AG04450 (cell line): ENCODE measurements at regions not wholly inside any gene's neighbourhood (a gene's known extent, or its start where the extent isn't known, plus 50 kb on each side); places are given as distances from the start of the nearest gene placed in this dataset.

Experiments used
- CTCF ChIA-PET: fragments of 300-600, 350-600 bp; formaldehyde crosslinking; extraction: SDS; loops from one replicate; lab custom pipeline; 2022; ENCODE audit warnings: antibody characterized with exemption, inconsistent platforms; lab: Charles Lee
- POLR2A ChIA-PET: fragments of 350-600 bp; formaldehyde crosslinking; extraction: SDS; loops from one replicate; lab custom pipeline; 2021; ENCODE audit warnings: antibody characterized with exemption, inconsistent platforms; lab: Yijun Ruan, JAX
- DNase-seq: peaks from one replicate; pipeline ENCODE4 v3.0.0-alpha.2; 2011; ENCODE audit warnings: low read depth, low spot score
- H3K27ac ChIP-seq: one replicate; pipeline ENCODE4 v1.5.1; 2012; ENCODE audit warnings: low read depth, low read length, control low read depth
- H3K27me3 ChIP-seq: one replicate; pipeline ENCODE4 v1.6.0; 2012; ENCODE audit warnings: low read length; ENCODE audit not compliant: control insufficient read depth, insufficient read depth
- H3K4me3 ChIP-seq: 2 replicates; pipeline ENCODE4 v1.5.1; 2011; ENCODE audit warnings: mild to moderate bottlenecking, low read depth, low read length, control low read depth
- H3K9me3 ChIP-seq: 2 replicates; pipeline ENCODE4 v1.5.1; 2012; ENCODE audit warnings: low read length; ENCODE audit not compliant: control insufficient read depth, insufficient read depth
- TF ChIP-seq, protein P1 (sequence below): IDR thresholded peaks from 2 replicates; pipeline ENCODE4 v1.5.1; 2011; ENCODE audit warnings: low read depth, low read length, control low read depth, inconsistent platforms

DNA sequence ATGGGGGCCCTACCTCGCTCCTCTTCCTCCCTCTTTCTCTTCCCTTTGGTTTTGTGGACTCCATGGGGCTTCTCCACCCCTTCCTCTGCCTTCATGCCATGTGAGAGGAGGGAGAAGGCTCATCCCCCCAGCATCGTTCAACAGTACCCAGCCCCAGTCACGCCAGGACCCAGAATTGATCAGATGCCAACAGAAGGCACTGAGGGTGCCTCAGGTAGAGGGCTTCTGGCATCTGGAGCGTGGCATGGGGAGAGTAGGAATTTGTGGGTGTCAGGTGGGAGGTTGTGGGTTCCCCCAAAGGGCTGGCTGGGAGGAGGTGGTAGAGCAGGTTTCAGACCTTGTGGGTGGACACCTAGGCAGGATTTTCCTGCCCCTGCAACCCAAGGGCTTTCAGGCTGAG is 122.0 kb downstream of the TWIST2 start:
- no peak for DNase-seq
- TF ChIP-seq, protein P1, sequence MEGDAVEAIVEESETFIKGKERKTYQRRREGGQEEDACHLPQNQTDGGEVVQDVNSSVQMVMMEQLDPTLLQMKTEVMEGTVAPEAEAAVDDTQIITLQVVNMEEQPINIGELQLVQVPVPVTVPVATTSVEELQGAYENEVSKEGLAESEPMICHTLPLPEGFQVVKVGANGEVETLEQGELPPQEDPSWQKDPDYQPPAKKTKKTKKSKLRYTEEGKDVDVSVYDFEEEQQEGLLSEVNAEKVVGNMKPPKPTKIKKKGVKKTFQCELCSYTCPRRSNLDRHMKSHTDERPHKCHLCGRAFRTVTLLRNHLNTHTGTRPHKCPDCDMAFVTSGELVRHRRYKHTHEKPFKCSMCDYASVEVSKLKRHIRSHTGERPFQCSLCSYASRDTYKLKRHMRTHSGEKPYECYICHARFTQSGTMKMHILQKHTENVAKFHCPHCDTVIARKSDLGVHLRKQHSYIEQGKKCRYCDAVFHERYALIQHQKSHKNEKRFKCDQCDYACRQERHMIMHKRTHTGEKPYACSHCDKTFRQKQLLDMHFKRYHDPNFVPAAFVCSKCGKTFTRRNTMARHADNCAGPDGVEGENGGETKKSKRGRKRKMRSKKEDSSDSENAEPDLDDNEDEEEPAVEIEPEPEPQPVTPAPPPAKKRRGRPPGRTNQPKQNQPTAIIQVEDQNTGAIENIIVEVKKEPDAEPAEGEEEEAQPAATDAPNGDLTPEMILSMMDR = no peak
- no peak overlapping the region for H3K4me3 ChIP-seq
- peaks cover 4% of the 10 kb centered on the region for H3K27me3 ChIP-seq
- no peak overlapping the region for H3K27ac ChIP-seq
- H3K9me3 ChIP-seq = peaks cover 15% of the 10 kb centered on the region; the same call in 1 of the 2 replicates
- POLR2A ChIA-PET = no interaction called here
- CTCF ChIA-PET = no interaction called here

DNA sequence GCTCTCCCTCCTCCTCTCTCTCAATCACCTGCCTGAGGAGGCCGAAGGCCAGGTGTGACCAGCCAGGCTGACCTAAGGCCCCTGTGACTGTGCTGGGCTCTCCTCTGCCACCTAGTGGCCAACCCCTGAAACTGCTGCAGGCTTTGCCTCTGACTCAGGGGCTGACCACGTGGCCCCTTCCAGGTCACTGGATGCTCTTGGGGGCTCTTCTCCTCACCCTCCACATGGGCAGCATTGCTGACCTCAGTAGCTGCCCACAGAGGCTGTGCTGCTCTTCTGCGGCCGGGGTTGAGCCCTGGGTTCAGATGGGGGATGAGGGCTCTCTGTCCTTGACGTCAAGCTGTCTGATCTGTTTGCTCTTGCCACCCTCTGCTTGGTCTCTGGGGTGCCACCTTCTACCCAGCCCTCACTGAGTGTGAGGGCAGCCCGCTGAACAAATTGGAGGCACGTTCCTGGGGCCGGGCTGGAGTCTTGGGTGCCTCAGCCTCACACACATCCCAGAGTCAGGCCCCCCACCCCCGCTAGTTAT is 122.7 kb downstream of the TWIST2 start:
- Histone ChIP-seq H3K27me3 (peaks cover 4% of the 10 kb centered on the region), H3K4me3 (no peak overlapping the region), H3K27ac (no peak overlapping the region), H3K9me3 (peaks cover 14% of the 10 kb centered on the region; the same call in 1 of the 2 replicates)
- no peak for DNase-seq
- ChIA-PET CTCF (interaction anchor here (0.6 to 1.6 kb wide), 15 partner anchors 10 to 242 kb away, joined by 3 to 13 read pairs (median 3); no protein-coding TSS in a partner anchor), POLR2A (no interaction called here)
- TF ChIP-seq, protein P1 = peak; percentile 99

DNA sequence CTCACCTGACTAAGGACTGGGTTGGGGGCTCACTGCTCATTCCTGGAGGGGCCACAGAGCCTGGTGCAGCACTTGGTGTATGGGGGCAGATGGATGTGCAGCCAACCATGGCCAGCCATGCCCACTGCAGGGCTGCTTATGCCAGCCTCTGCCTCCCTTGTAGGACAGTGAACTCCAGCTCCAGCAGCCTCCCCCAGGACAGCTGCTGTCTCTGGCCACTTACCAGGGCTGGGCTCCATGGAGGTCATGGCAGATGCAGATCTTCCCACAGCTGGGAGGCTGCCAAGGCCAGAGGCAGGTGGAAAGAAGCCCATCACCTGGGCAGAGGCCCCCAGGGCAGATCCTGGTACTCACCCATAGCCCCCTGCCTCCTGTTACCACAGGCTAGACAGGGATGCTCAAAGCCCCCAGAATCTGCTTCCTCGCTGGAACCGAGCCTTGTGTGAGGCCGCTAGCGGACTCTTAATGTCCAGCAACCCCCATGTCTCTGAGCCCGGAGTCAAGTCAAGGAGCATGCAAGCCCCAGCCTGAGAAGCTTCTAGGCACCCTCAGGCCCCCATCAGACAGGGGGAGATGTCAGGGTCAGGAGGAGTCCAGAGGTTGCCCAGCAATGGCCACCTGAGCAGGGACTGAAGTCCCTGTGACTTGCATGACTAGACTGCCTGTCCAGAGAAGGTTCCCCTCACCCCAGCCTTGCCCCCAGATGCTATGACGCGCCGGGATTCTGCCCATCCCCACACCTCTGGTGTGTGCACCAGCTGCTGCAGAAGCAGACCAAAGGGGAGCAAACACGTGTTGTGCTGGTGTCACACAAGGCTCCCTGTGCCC is 123.6 kb downstream of the TWIST2 start:
- CTCF ChIA-PET = interaction anchor here (0.6 to 2.0 kb wide), 10 partner anchors 9 to 243 kb away, joined by 3 to 13 read pairs (median 4); no protein-coding TSS in a partner anchor

DNA sequence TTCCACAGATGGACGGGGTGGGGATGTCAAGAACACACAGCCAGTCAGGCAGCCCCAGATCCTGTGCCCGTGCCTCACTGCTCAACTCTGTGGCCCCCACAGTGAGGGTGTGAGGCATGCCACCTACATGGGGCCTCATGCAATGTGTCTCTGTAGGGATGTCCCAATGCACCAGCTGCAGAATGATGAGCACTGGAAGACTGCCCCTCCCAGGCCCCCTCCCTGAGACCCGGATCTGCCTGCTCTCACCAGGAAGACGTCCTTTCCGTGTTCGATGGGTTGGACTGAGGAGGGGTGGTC is 124.2 kb downstream of the TWIST2 start:
- no peak overlapping the region for H3K27ac ChIP-seq
- peaks cover 4% of the 10 kb centered on the region for H3K27me3 ChIP-seq
- POLR2A ChIA-PET = no interaction called here
- peaks cover 4% of the 10 kb centered on the region; the same call in 1 of the 2 replicates for H3K9me3 ChIP-seq
- no peak overlapping the region for H3K4me3 ChIP-seq
- DNase-seq = no peak
- TF ChIP-seq, protein P1 = no peak
- CTCF ChIA-PET = interaction anchor here (0.9 to 2.0 kb wide), 4 partner anchors 17 to 187 kb away, joined by 3 to 6 read pairs (median 6); no protein-coding TSS in a partner anchor

More for the DNA sequence above, 123.6 kb downstream of the TWIST2 start:
- Histone ChIP-seq H3K27ac (no peak overlapping the region), H3K4me3 (no peak overlapping the region), H3K27me3 (peaks cover 4% of the 10 kb centered on the region), H3K9me3 (peaks cover 5% of the 10 kb centered on the region; the same call in 1 of the 2 replicates)
- TF ChIP-seq, protein P1 = no peak
- no peak for DNase-seq
- POLR2A ChIA-PET = no interaction called here
